ENCODE measurements at regions not wholly inside any gene's neighbourhood (a gene's known extent, or its start where the extent isn't known, plus 50 kb on each side); places are given as distances from the start of the nearest gene placed in this dataset.

GRCh38 chr1:5341471-5341870 is 650.8 kb downstream of the NPHP4 start:
- no peak for TF ChIP-seq POLR2AphosphoS5 (IDR thresholded peaks at IDR 0.05)
- TF ChIP-seq CTCF (IDR thresholded peaks at IDR 0.05), result no peak

Measured in prostate gland (tissue), 2 donors.